Ascending aorta (tissue), 2 donors: ENCODE measurements at regions not wholly inside any gene's neighbourhood (a gene's known extent, or its start where the extent isn't known, plus 50 kb on each side); places are given as distances from the start of the nearest gene placed in this dataset.

Source experiments
- DNase-seq, 2 donors: peaks; one replicate each; pipeline ENCODE4 v3.0.0-alpha.2; 2019; ENCODE audit warnings: low spot score in 2 of 2
- H3K27ac ChIP-seq, 2 donors: fragments of 200-600 bp; sonication (generic); one replicate each; pipeline ENCODE4 v1.5.1; 2016 to 2017; ENCODE audit warnings: mild to moderate bottlenecking in 1 of 2
- H3K27me3 ChIP-seq: fragments of 200-600 bp; sonication (generic); one replicate; pipeline ENCODE4 v1.5.1; 2017
- H3K36me3 ChIP-seq, 2 donors: fragments of 200-600 bp; sonication (generic); one replicate each; pipeline ENCODE4 v1.5.1; 2016
- H3K4me1 ChIP-seq, 2 donors: fragments of 200-600 bp; sonication (generic); one replicate each; pipeline ENCODE4 v1.5.1; 2016 to 2017; ENCODE audit warnings: mild to moderate bottlenecking in 1 of 2
- H3K4me3 ChIP-seq, 2 donors: fragments of 200-600 bp; sonication (generic); one replicate each; pipeline ENCODE4 v1.5.1; 2016 to 2017; ENCODE audit warnings: mild to moderate bottlenecking in 1 of 2
- H3K9me3 ChIP-seq, 2 donors: fragments of 200-600 bp; sonication (generic); one replicate each; pipeline ENCODE4 v1.5.1; 2016
- intact Hi-C: fragments of 100-400 bp; cut with DNase I; formaldehyde crosslinking; loops from one replicate; pipeline ENCODE4 v1.15.1; 2023
- TF ChIP-seq, protein P1 (sequence below), 3 experiments: fragments of 200-600 bp in 2 of 3; fragments of 450-650 bp in 1 of 3; sonication (generic) in 2 of 3; IDR thresholded peaks; one replicate each; pipeline ENCODE4 v1.5.1; 2016 to 2019; ENCODE audit warnings: antibody characterized with exemption in 3 of 3, mild to moderate bottlenecking in 1 of 3, moderate library complexity in 1 of 3

DNA sequence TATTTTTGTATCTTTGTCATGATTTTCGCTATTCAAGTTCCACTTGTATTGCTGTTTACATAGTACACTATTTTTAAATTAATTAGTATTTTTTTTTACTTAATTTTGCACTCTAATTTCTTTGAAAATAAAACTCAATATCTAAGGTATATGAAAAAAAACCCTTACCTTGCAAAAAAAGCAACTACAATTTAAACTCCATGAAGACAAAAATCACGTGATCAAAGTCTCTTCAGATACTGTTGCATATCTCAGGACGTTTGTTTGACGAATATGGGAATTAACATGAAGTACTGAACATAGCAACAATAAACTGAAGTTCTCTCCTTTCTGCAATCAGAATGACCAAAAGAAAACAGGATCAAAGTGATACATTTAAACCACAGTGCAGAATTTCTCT is 968.4 kb upstream of the SEL1L start:
- Histone ChIP-seq H3K4me3 (no peak overlapping the region), H3K27me3 (no peaks in the 10 kb centered on the region), H3K36me3 (no peaks in the 10 kb centered on the region), H3K4me1 (peaks cover 0 to 5% of the 10 kb centered on the region in 2 donors), H3K9me3 (no peaks in the 10 kb centered on the region), H3K27ac (no peak overlapping the region)
- TF ChIP-seq, protein P1, sequence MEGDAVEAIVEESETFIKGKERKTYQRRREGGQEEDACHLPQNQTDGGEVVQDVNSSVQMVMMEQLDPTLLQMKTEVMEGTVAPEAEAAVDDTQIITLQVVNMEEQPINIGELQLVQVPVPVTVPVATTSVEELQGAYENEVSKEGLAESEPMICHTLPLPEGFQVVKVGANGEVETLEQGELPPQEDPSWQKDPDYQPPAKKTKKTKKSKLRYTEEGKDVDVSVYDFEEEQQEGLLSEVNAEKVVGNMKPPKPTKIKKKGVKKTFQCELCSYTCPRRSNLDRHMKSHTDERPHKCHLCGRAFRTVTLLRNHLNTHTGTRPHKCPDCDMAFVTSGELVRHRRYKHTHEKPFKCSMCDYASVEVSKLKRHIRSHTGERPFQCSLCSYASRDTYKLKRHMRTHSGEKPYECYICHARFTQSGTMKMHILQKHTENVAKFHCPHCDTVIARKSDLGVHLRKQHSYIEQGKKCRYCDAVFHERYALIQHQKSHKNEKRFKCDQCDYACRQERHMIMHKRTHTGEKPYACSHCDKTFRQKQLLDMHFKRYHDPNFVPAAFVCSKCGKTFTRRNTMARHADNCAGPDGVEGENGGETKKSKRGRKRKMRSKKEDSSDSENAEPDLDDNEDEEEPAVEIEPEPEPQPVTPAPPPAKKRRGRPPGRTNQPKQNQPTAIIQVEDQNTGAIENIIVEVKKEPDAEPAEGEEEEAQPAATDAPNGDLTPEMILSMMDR (IDR thresholded peaks at IDR 0.05), result no peak
- intact Hi-C loops, result no loop called here
- DNase-seq, result no peak

DNA sequence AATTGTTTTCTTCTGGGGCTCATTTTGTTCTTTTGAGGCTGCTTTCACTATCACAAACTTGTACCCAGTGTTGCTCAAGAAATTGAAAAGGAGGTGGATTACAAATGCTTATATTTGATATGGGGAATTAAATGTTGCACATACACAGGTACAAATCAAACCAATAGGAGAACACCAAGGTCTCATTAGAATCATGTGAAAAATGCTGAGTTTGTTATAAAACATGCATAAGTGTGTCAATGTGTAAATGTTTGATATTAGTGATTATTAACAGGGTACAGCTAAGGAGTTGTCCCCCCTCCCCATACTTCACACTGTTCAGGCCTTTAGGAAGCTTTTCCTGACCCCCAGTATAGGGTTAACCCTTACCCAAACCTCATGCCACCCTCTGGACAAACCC is 971.2 kb upstream of the SEL1L start:
- TF ChIP-seq, protein P1 (IDR thresholded peaks at IDR 0.05), result no peak
- intact Hi-C loops, result no loop called here
- H3K27me3 ChIP-seq, result no peaks in the 10 kb centered on the region
- H3K36me3 ChIP-seq, result no peaks in the 10 kb centered on the region
- no peak for DNase-seq
- no peak overlapping the region for H3K27ac ChIP-seq
- H3K4me3 ChIP-seq, result no peak overlapping the region
- peaks cover 0 to 5% of the 10 kb centered on the region in 2 donors for H3K4me1 ChIP-seq
- H3K9me3 ChIP-seq, result no peaks in the 10 kb centered on the region

DNA sequence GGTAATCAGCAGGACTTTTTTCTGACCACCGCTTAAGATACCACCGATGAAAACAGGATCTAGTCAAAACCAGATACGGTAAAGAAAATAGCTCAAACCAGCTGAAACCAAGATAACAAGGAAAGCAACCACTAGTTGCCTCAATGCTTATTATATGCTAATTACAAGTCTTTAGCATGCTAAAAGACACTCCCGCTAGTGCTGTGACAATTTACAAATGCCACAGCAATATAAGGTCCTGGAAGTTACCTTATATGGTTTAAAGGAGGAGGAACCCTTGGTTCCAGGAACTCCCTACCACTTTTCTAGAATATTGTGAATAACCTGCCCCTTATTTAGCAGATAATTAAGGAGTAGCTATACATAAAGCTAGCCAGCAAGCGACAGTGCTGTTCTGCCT is 976.4 kb upstream of the SEL1L start:
- intact Hi-C loops, result no loop called here
- H3K9me3 ChIP-seq, result no peaks in the 10 kb centered on the region

DNA sequence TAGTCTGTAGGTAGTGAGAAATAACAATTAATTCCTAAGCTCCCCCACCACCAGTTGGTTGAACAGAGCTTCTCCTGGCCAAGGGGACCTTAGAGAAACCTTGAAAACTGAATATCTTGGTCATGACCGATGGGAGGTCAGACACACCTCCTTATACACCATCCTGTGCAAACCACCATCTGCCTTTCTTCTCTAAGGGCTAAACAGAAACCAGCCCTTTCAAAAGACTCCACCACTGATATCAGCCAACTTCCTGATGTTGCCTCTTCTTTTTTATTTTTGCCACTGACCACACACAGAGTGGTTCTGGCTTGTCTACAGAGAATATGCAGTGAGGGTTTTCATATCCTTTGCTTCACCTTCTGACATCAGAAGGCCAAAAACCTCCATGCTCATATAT is 977.7 kb upstream of the SEL1L start:
- no peak for DNase-seq
- Histone ChIP-seq H3K27me3 (no peaks in the 10 kb centered on the region), H3K4me1 (no peaks in the 10 kb centered on the region), H3K4me3 (no peak overlapping the region), H3K36me3 (no peaks in the 10 kb centered on the region), H3K27ac (no peak overlapping the region), H3K9me3 (no peaks in the 10 kb centered on the region)
- TF ChIP-seq, protein P1 (IDR thresholded peaks at IDR 0.05), result no peak
- intact Hi-C loops, result no loop called here

More for the DNA sequence above, 976.4 kb upstream of the SEL1L start:
- no peak for DNase-seq
- Histone ChIP-seq H3K4me3 (no peak overlapping the region), H3K4me1 (no peaks in the 10 kb centered on the region), H3K27me3 (no peaks in the 10 kb centered on the region), H3K36me3 (no peaks in the 10 kb centered on the region), H3K27ac (no peak overlapping the region)
- TF ChIP-seq, protein P1 (IDR thresholded peaks at IDR 0.05), result no peak

DNA sequence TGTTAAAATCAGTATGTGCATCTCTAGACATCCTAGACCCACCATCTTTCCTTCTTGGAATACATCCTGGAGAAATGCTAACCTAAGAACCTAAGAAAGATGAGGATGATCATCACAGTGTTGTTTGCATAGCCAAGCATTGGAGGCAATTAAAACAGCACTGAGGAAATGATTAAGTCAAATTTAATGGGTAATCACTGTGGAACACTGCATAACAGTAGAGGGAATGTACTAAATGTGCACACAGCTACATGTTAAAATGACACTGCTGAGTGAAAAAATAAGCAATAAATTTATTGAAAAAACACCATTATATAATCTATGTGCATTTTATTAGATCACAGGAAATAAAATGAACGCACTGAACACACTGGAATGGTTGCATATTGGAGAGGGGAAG is 987.1 kb upstream of the SEL1L start:
- TF ChIP-seq, protein P1 (IDR thresholded peaks at IDR 0.05), result no peak
- H3K36me3 ChIP-seq, result no peaks in the 10 kb centered on the region
- no peak overlapping the region for H3K27ac ChIP-seq
- intact Hi-C loops, result no loop called here
- H3K27me3 ChIP-seq, result no peaks in the 10 kb centered on the region
- no peaks in the 10 kb centered on the region for H3K4me1 ChIP-seq
- no peak for DNase-seq
- no peak overlapping the region for H3K4me3 ChIP-seq
- H3K9me3 ChIP-seq, result no peaks in the 10 kb centered on the region

DNA sequence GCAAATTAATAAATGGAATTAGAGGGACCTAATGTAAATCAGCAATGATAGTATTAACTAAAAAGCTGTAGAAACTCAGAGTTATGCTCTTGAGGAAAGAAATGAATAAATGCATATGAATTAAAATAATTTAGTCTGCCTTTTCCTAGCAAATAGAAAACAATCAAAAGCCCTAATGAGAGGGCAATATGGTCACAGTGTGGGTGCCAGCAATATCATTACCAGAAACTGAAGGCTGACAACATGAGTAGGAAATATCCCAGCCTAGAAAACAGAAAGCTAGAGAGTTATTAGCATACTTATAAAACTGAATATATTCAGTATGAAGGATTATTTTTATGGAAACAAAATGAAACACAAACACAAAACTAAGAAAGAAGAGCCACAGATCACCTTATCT is 987.5 kb upstream of the SEL1L start:
- TF ChIP-seq, protein P1 (IDR thresholded peaks at IDR 0.05), result no peak
- DNase-seq, result no peak
- Histone ChIP-seq H3K36me3 (no peaks in the 10 kb centered on the region), H3K27ac (no peak overlapping the region), H3K9me3 (no peaks in the 10 kb centered on the region), H3K4me1 (no peaks in the 10 kb centered on the region), H3K27me3 (no peaks in the 10 kb centered on the region), H3K4me3 (no peak overlapping the region)
- intact Hi-C loops, result no loop called here
